GM19452 (cell line): ENCODE measurements at regions not wholly inside any gene's neighbourhood (a gene's known extent, or its start where the extent isn't known, plus 50 kb on each side); places are given as distances from the start of the nearest gene placed in this dataset.

Experiments
- ATAC-seq: cut with Tn5 transposase; IDR thresholded peaks from one replicate; pipeline ENCODE4 v1.9.1; 2021; ENCODE audit not compliant: unreplicated experiment

DNA sequence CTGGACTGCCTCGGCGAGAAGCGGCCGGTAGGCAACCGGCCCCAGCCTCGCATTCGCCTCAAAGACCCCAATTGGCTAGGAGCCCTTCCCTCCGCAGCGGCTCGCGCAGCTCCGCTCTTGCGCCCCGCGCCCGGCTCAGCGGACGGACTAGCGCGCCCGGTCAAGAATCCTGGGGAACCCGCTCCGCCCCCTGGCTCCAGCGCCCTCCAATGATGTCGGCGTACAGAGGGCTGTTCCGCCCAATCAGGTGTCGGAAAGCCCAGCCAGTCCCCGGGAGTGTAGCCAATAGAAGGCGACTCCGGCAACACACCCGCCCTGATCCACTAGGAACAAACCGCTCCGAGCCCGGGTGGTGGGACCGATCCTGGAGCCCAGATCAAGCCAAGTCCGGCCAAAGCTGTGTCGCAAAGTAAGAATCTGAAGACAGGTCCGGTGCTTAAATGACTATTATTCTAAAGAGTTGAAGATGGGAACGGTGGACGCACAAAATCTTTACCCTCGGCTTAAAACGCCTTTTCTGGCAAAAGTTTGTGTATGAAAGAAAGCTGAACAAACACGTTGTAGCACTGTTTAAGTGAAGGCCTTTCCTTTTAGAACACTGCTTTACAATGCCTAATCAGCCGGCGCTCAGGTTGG lies 132.2 kb downstream of the OGFRL1 start:
- ATAC-seq = peak; percentile 88

DNA sequence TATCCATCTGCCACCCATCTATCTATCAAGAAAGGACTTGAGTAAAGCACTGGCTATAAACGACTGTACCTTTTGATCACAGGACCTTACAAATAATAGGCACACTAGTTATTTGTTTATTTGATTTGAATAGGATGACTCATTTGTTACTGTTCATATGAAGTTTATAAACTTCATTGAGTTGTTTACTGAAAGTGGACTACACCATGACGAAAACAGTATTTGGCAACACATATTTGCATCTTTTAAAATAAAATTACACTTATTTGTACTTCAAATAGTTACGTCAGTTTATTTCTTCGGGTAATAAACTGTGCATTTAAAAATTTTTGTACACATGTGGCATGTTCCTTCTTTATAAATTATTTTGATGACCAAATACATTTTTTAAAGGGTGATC lies 133.0 kb downstream of the OGFRL1 start:
- ATAC-seq = no peak

DNA sequence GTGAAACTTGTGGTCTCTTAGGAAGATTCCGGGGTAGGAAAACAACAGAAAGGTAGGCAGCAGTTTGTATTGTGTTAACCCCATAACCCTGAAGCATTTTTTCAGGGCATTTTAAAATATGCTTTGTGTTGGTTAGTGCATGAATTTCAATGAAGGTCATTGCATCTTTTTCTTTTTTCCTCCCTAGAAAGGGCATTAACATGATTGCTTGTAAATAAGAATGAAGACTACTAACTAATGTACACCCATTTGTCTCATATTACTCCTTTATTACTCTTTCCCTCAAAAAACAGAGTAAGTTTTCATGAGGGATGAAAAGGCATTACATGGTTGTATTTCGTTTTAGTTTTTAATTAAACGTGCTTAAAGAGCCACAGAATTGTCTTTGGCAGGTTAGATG lies 141.4 kb downstream of the OGFRL1 start:
- no peak for ATAC-seq

DNA sequence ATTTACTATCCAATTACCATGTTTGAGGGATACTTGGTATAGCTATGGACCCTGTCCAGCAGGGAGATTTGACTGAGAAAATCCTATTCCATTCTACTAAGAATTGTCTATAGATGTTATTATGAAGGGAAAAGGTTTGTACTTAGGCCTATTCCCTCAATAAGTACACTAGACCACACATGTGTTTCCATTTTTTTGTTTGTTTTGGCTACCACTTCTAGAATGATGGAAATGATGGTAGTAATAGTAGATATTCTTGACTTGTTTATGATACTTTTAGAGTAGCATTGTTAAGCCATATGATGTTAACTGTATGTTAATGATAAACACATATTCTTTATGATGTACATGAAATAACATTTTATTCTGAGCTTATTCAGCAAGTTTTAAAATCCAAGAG lies 144.8 kb downstream of the OGFRL1 start:
- no peak for ATAC-seq

DNA sequence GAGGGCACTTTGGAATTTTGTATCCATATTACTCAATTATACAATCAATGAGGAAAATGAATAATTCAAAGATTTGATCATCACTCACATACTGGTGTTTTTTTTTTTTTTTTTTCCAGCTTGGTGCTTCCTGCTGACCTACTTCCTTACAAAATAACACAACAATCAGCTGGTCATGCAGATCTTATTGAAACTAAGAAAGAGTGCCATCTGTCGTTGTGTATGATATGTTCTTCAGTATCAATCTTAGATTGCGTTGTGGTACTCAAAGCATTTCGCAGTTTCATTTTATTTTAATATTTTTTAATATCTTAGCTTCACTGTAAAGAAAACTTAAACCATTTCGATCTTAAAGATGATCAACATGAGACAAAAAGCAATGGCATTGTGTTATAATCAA lies 155.6 kb downstream of the OGFRL1 start:
- ATAC-seq = no peak

DNA sequence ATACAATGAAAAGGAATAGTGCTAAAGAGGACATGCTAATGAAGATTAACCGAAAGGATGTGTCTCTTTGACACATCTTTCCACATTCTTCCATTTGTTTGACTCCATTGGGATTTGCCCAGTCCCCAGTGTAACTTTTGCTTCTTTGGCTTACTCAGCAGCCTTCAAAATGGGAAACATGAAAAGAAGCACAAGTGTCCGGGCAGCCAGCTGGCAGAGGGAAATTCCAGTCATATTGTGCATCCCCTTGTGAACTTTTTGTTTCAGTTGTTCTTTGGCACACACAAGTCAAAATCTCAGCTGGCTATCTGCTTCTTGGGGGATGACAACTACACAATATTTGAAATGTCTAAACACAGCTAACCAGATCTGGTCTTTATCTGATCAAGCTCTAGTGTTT lies 157.4 kb downstream of the OGFRL1 start:
- no peak for ATAC-seq

DNA sequence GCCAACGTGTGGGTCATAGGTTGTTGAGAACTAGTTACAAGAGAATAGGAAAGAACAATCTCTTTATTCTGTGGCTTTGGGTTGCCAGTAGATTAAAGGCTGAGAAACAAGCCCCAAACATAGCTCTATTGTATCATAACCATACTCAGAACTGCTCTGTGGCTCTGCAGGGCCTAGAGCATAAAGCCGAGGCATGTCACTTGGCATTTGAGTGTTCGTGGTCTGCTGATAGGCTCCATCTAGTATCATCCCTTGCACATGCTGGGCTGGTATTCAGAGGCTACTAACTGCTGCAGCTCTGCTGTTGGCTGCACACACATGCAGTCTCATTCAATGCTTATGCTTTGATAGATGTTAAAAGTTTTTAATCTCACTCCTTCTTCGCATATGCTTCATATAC lies 157.9 kb downstream of the OGFRL1 start:
- ATAC-seq = no peak

DNA sequence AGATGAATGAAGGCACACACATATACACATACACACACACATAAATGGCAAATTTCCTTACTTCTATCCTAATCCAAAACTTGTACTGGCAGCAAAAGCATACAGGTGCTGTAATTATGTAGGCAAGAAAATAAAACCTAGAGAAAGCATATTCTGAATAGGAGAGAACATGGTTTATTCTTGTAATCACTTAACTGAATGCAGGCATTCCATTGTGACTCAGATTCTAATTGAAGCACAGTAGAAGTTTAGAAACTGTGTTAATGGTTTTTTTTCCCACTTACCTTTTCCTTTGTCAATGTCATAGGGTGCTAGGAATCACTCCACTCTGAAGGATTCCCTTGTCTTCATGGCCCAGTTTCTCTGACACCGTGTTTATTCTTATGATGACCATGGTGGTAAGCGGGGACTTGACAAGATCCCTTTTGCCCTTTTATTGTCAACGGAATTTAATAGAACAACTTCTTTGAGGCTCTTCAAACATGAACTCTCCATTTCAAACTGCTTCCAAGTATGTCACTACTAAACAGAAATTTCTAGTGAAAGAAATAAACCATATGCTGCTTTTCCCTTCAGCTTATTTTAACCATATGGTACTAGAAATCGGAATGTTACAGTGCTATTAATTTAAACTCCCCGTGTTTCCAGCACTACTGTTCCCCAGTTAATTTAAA lies 164.2 kb downstream of the OGFRL1 start:
- no peak for ATAC-seq

DNA sequence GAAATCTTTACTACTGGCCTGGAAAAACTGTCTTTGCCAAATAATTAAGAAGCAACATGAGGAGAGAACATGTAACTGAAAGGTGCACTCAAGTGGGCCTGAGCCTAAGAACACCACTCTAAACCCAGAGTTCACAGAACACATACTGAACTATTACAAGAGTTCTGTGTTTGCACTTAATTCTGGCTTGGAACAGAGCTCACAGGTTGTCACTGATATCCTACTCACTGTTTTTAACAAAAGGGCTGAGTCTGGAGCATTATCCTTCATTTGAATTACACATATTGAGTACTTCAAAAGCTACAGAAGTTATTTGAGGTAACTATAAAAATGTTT lies 164.7 kb downstream of the OGFRL1 start:
- ATAC-seq = no peak

DNA sequence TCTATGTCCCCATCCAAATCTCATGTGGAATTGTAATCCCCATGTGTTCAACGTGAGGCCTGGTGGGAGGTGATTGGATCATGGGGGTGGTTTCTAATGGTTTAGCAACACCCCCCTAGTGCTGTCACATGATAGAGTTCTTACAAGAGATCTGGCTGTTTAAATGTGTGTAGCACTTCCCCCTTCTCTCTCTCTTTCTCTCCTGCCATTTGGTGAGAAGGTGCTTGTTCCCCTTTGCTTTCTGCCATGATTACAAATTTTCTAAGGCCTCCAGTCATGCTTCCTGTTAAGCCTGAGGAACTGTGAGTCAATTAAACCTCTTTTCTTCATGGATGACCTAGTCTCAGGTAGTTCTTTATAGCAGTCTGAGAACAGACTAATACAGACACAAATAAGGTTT lies 165.4 kb downstream of the OGFRL1 start:
- ATAC-seq = no peak

DNA sequence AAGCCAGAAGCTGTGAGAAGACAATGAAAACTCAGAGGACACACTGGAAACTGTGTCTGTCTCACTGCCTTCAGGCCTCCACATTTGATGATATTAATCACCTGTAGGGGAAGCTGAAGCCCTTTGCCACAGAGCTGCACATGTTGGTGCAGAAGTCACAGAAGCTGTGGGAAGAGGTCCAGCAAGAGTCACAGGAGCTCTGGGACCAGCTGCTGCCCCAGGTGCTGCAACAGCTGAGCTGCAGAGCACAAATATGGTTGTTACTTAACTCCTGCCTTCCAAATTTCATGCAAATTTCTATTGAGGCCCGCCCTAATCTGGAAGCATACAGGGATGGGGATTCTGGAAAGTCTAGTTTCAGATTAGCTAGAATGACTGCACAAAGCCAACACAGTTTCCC lies 169.3 kb downstream of the OGFRL1 start:
- no peak for ATAC-seq

DNA sequence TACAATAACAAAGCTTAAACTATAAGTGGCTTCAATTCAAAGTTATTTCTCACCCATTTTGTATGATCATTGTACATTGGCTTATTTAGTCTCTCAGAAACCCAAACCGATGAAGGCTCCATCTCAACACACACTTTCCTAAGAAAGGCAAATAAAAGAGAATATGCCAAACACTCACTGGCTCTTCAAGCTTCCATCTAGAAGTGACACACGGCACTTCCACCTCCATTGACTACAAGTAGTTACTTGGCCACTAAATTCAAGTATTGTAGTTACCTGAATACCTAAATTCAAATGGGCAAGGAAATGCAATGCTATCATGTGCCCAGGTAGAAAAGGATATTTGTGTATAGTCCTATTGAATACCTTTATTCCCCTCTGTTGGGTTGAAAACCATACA lies 170.6 kb downstream of the OGFRL1 start:
- no peak for ATAC-seq

DNA sequence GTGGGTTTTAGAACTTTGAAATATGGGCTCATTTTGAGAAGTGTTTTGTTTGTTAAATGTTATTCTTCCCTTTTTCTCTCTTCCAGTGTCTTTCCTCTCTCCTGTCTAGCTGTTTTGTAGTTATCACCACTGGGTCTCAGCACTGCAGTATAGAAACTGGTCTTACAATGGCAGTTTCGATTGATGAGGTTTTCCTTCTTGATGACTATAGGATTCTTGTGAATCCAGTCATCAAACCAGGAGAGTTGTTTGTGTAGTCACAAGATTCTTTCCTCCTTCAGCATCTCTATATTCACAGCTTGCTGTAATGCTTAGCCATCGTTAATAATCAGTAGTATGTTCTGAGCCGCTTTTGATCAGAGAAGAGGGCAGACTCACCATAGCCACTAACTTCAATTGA lies 172.3 kb downstream of the OGFRL1 start:
- no peak for ATAC-seq

DNA sequence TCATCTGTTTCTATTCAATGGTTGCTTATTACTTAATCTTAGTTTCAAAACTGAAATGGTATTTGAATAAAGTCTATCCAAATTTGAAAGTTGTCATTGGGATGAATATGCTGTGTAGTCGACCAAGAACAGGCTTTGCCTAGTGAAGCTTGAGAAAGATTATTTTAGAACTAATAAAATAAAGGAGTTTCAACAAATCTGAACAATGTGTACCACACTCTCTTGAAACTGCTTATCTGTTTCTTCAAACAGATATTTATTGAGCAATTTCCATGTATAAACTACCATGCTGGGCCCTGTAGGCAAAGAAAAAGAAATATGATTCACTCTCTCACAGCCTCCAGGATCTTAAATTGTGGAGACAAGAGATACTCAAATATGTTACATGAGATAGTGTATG lies 174.4 kb downstream of the OGFRL1 start:
- ATAC-seq = no peak

DNA sequence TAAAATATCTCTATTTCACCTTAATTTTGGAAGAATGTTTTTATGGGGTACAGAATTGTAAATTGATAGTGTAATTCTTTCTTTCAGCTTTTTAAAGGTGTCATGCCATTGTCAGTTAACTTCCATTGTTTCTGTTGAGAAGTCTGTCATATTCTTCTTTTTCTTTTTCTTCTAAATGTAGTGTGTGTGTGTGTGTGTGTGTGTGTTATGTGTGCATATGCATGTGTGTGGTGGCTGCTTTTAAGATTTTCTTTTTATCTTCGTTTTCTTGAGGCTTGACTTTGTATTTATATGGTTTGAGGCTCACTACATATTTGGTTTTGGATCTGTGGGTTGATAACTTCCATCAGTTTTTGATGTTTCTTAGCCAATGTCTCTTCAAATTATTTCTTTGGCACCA lies 176.5 kb downstream of the OGFRL1 start:
- no peak for ATAC-seq

DNA sequence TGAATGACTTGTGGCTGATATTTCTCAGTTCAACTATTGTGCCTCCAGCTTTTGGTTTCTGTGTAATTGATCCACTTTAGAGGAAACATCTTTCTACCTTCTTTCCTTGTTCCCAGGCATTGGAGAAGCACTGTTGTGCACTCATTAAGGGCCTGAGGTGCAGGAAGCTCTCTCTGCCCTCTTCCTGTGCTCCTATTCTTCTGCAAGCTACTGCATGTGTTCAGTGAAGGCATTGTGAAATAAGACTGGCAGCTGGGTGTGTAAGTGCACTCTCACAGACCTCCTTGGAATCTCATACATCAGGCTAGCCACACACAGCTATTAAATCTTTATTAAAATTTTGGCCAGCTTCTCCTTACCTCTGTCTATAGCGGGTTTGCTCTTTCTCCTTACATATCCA lies 177.8 kb downstream of the OGFRL1 start:
- ATAC-seq = no peak

DNA sequence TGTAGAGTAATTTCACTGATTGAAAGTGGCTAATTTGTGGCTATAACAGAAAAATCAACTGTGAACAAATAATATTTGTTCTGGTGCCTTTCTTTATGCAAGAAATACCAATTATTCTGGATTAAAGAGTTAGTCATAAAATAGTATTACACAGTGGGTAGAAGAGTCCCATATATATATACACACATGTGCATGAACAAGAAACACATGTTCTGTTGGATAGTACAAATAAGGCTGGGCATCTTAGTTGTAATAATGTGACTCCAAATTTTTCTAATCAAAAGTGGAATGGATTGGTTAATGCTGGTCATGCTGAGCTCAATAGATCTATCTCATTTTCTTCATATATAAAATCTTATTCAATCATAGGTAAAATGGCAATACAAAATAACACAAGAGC lies 179.4 kb downstream of the OGFRL1 start:
- ATAC-seq = no peak

DNA sequence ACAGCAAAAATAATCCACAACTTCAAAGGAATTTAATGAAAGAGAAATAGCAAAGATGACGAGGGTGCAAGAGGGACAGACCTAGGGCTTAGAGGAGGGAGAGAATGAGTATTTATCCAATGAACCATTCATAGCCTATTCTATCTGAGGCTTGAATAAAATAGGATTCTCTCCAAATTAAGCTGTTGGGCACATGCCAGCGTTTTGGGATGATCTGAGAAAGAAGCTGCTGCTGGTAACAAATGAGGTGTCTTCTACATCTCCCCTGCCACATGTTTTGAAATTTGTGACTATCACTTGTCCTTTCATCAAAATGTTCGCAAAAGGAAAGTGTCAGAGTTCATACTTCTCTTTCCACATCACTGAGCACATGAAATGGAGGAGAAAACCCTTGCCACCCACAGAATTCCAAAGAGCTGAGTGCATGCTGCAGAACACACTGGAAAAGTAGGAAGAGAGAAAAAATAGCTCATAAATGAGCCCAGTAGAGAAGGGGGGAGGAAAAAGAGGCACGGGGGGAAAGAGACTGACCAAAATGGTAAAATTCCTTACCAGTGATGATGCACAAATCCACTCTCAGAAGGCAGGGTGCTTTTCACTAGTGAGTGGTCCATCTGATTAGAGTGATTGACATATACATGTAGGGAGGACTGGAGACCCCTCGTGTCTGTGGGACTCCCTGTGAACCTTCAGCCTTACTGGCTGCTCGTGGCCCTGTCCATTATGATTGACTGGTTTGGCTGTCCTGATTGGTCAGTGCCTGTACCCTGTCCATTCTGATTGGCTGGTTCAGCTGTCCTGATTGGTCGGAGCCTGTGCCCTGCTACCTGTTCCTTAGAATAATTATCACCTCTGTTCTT lies 180.5 kb downstream of the OGFRL1 start:
- no peak for ATAC-seq

DNA sequence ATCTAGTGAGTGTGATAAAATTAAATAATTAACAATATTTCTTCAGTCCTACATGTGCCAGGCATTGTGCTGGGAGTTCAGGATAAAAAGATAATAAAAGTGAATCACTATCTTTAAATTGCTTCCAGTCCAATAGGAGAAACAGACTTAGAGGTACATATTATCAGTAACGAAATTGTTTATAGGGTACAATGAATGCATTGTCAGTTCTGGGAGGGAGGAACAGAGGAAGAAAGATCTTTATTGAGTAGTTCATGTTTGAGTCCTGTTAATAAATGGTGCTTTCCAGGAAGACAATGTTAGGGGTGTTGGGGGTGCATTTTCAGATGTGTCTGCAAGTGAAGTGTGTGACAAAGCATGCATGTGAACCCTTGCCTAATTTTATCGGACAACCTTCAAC lies 183.1 kb downstream of the OGFRL1 start:
- no peak for ATAC-seq

DNA sequence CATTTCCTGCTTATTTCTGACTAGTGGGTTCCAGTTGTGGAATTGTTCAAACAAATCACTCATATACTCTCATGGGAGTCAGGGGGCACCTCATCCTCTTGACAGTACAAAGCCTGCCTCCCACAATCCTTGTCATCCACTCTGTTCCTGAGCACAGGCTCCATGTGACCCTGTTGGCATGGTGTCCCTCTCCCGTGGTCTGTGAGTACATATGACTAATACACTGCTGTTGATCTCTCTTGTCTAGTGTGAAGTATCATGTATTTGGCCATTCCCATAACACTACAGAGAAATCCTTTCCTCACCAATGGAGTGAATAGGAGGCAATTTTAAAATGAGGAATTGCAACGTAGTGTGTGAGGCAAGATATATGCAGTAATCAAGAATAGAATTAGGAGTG lies 185.3 kb downstream of the OGFRL1 start:
- no peak for ATAC-seq

DNA sequence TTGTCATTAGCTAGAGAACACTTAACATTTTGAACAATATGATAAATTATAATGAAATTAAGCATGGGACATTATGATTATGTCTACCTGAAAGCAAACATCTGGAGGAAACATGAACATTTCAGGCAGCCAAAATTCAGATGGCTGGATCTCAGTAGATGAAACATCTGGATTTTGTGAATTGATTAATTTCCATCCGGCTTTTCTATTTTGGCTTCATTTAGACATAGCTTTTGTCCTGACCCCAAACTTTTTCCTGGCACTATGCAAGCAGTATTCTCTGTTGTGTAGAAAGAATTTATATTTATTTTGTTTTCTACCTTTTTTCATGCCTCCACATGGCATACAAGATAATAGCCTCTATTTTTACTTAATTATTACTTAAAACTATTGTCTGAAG lies 186.3 kb downstream of the OGFRL1 start:
- no peak for ATAC-seq

DNA sequence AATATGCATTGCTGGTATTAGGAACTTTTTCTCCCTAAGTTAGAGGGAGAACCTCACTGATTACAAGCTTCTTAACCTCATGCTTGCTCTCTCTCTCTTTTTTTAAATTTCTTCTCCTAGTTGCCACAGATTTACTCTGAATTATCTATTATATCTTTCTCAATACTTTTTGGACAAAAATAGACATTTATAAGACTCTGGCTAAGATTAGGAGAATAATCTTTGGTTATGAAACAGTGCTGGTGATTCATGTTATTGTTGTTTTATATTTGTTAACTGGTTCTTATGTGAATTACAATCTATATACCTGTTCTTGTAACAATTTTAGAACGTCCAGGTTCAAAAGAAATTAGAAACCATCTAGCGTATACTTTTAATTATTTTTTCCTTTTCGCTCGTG lies 187.8 kb downstream of the OGFRL1 start:
- no peak for ATAC-seq
